Suppressor macrophage (primary cell): ENCODE measurements at regions not wholly inside any gene's neighbourhood (a gene's known extent, or its start where the extent isn't known, plus 50 kb on each side); places are given as distances from the start of the nearest gene placed in this dataset.

Source experiments
- DNase-seq, 4 experiments: peaks; one replicate each; pipeline ENCODE4 v3.0.0-alpha.2; 2020 to 2022

DNA sequence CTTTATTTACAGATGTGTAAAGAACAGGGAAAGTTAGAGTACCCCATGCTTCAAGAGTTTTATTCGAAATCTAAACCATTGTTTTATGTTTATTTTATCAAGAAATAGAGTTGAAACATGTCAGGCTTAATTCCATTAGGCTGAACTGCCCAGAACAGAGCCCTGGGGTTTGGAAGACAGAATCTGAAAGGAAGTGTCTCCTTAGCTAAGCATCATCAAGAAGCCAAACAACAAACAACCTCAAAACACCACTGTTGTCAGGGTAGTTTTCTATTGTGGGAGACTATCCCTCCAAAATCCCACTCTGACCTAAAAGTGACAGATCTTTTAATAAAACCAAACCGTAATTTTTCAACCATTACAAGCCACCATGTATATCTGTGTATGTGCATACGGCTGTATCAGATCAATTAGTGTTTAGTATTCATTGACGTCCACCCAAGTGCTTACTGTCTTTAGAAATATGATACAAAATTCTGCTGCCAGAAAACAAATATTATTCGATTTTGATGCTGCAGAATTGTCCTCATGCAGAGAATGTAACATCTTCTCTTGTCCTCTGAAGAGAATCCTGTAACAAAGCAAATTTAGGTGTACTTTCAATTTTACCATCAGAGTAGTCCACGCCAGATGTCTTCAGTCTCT is 271.9 kb upstream of the TMEM161B start:
- no peak for DNase-seq

DNA sequence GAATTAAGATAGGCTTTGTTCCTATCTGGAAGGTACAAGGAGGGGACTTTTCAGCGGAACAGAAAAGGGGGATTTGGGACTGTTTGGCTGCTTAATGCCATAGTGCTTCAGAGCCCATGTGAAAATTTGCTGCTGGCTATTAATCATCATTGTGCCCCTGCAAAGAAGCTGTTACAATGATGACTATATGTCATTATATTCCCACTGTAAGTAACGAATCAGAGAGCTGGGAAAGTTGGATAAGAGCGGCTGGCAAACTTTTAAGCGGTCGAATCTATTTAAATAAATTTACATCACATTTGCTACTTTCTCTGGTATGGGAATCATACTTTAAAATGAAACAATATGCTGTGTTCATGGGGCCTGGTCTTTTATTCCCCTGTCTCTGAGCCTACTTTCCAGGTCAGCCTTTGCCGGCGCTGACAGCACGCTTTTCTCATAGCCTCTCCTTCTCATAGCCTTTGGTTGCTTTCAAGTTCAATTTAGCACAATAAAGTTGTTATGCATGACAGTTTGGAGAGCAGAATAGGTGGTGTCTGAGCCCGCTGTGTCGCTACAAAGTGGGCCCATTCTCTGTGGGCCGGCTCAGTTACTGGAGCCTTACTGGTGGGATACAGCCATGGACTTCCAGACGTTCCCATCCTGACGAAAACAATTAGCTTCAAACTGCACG is 271.2 kb upstream of the TMEM161B start:
- DNase-seq: no peak

- DNase-seq: no peak
These were observed 270.4 kb upstream of the TMEM161B start for GRCh38 chr5:88539026-88539425.

DNA sequence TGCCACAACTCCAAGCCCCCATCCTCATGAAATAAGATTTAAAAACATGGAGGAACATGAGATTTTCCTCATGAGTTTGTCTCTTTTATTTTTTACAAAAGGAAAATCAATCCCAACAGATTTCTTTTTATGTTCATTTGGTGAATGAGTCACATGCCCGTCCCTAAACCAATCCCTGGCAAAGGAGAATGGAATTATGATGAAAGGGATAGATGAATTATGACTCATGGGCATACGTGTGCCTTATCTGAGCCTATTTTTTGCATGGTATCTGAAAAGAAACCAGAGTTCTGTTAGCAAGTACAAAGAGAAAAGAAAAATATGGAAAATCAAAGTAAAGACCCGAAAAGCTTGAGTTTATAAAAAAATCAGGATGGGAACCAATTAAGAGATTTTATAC is 267.5 kb upstream of the TMEM161B start:
- no peak for DNase-seq

- DNase-seq: no peak
These were observed 256.3 kb upstream of the TMEM161B start for GRCh38 chr5:88524941-88525340.

DNA sequence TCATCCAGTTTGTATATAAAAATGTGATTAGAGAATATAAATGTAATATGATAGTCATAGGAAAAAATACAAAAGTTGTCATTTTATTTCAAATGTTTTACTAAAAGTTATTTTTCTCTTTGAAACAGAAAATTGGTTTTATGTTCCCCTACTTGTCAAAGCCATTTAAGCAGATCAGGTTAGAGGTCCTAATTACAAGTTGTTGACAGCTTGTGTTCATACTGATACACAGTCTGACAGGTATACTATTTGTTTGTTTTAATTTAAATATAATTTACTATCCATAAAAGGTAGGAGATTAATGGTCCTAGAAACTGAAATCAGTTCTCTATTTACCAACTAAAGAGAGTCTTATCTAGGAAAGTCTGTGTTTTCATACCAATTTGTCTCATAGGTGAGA is 250.4 kb upstream of the TMEM161B start:
- DNase-seq: no peak

- DNase-seq: no peak
These were observed 249.7 kb upstream of the TMEM161B start for GRCh38 chr5:88518131-88519016.

GRCh38 chr5:88515881-88516819 is 247.5 kb upstream of the TMEM161B start:
- no peak for DNase-seq

GRCh38 chr5:88515068-88515467 is 246.4 kb upstream of the TMEM161B start:
- no peak for DNase-seq

DNA sequence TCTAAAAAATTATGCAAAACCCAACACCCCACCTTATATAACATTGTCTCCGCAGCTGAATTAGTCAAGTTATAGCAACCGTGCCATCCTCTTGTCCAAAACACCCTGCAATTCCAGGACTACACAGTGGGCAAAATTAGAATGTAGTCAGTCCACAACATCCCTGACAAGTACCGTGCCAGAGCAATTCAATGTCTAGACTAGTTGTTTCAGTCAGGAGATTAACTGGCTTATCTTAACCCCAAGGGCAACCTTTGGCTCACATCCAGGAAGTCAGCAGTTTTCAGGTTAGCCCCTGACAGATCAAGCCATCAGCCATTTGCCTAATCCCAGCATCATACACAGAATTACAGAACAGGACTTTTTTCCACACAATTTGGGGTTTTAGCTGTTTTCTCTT is 240.8 kb upstream of the TMEM161B start:
- DNase-seq: no peak

DNA sequence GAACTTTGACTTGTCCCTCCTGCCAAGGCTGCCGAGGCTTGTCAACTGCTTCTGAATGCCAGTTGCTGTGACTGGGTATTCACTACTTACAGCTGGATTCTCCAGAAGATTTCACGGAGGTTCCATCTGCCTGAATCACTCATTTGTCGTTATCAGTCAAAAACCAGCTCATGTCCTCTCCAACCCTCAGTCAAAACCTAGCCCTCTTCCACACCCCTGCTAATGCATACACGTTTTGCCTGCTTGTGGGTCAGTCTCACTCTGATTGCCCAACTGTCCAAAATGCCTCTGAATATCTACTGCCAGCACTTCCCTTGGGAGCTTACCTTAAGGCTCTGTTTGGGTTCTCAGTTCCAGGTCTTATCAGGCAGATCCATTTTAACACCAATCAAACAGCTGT is 238.6 kb upstream of the TMEM161B start:
- DNase-seq: no peak

GRCh38 chr5:88503406-88503805 is 234.8 kb upstream of the TMEM161B start:
- no peak for DNase-seq

DNA sequence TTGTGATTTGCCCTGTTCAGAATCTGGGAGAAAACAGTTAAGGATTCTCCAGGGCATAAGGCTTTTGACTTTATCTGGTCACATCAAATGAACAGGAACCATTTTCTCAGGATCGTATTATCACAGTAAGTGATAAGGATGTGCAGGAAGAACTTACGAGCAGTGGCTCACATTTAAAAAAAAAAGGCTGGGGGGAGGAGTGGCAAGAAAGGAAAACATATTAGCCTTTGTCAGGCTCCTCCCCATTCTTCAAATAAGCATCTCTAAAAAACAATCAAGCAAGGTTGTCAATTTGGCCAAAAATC is 234.3 kb upstream of the TMEM161B start:
- DNase-seq: no peak

DNA sequence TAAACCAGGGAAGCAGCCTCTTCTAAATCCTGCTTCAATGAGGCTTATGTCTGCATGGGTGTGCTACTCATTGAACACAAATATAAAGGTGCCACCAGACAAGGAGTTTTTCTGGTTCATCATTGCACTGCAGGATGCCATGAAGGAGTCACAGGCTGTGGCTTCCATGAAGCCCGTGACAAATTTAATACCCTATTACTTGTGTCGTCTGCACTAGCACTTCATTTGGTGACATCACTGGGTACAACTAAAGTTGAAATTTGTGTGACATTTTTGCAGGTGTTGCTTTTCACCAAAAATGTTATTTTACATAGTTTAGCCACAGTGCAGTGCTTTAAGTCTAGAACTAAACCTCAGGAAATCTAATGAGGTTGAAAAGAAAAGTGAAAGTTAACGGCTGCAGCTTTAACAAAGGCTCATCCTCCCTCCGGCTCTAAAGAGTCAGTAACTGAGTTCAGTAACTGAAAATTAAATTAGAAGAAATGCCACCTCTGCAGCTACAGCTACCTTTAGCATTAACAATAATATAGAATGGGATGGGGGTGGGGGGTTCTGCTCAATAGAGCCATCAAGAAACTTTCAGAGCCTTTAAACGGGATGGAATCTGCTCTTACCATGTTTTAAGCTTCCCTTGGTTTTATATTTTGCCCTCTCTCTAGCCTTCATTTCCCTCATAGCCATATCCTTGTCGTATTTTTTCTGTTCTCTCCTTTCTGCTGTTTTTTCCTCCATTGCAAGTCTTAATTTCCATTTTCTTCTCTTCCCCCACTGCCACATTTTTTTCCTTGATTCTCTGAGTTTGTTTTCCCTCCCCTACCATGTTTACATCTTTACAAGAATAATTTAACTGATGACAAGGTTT is 233.8 kb upstream of the TMEM161B start:
- peak in 2 of 4 experiments; percentile 2 to 6 for DNase-seq

- no peak for DNase-seq
These were observed 227.2 kb upstream of the TMEM161B start for GRCh38 chr5:88495810-88496209.

DNA sequence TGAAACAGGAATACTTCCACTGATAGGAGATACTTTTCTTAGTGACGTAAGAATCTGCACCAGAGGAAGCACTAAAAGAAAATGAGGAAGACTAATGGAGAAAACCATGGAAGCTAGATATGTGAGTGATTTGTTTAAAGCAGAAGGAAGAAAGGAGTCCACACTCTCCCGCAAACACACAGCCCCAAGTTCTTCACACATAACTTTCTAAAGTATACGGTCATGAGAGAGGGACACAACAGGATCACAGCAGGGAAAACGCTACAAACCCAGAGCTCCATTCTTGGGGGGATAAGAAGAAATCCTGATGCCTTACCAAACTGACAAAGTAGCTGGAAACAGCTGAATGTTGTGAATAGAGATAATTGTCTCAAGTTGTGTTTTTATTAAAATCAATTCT is 222.2 kb upstream of the TMEM161B start:
- DNase-seq: no peak

- DNase-seq: no peak
These were observed 220.7 kb upstream of the TMEM161B start for GRCh38 chr5:88489364-88489763.

DNA sequence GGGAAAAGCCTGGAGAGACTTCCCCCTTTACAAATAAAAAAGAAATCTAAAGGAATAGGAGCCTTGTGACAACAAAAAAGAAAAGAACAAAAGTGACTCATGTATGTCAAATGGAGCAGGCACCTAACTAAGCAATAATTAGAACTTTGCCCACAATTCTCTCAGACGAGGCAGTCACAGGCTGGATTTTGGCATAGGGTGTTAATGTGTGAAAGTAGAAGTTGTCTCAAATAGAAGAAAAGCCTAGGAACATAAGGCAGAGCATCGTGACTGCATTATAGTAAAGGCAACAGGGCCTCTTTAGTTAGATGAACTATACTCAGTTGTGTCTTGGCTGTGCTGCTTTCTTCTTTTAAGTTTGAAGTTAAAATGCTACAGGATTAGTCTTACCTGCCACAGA is 219.9 kb upstream of the TMEM161B start:
- no peak for DNase-seq

- DNase-seq: no peak
These were observed 219.5 kb upstream of the TMEM161B start for GRCh38 chr5:88488130-88488529.

- DNase-seq: no peak
These were observed 218.4 kb upstream of the TMEM161B start for GRCh38 chr5:88487066-88487465.

DNA sequence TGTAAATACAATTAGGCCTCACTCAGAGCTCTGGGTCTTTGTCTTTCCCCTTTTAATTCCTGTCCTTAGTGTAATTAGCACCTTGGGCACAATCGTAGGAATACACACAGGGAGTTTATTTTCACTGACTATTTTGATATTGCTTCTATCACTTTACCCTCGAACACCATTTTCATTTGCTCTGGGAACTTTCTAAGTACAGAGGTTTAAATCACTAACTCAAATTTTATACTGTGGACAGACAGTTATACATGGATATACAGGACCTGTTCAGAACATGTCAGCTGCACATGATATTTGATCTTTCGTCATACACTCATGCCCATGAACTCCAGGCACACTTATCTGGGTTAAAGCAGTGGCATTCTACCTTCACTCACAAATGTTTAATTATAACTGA is 217.8 kb upstream of the TMEM161B start:
- no peak for DNase-seq

- DNase-seq: no peak
These were observed 216.9 kb upstream of the TMEM161B start for GRCh38 chr5:88485531-88485930.
